ENCODE measurements at regions not wholly inside any gene's neighbourhood (a gene's known extent, or its start where the extent isn't known, plus 50 kb on each side); places are given as distances from the start of the nearest gene placed in this dataset.

- TF ChIP-seq CTCF (IDR thresholded peaks at IDR 0.05 in 8 of 11, conservative IDR thresholded peaks at IDR 0.05 in 3 of 11) (no peak), POLR2A (IDR thresholded peaks at IDR 0.05) (no peak), POLR2AphosphoS5 (IDR thresholded peaks at IDR 0.05) (no peak)
Measured at GRCh38 chr6:40293060-40293459, 294.1 kb downstream of the LRFN2 start.
